SK-N-SH (cell line): ENCODE measurements at regions not wholly inside any gene's neighbourhood (a gene's known extent, or its start where the extent isn't known, plus 50 kb on each side); places are given as distances from the start of the nearest gene placed in this dataset.

ENCODE experiments used
- CTCF ChIA-PET: fragments of 300-600, 350-600 bp; formaldehyde crosslinking; extraction: SDS; loops from one replicate; lab custom pipeline; 2021; lab: Yijun Ruan, JAX
- POLR2A ChIA-PET: fragments of 350-600 bp; sonication (Branson Sonifier 250); formaldehyde crosslinking; extraction: SDS; loops from one replicate; lab custom pipeline; 2020; ENCODE audit warnings: antibody characterized with exemption, inconsistent platforms; lab: Yijun Ruan, JAX
- DNase-seq: peaks from one replicate; pipeline ENCODE4 v3.0.0; 2012
- H2AFZ ChIP-seq: fragments of 200-600 bp; sonication (generic); 2 replicates; pipeline ENCODE4 v1.8.1; 2016; ENCODE audit warnings: antibody characterized with exemption, mild to moderate bottlenecking, low read depth
- H3F3A ChIP-seq: fragments of 200-600 bp; sonication (generic); replicated peaks from 2 replicates; pipeline ENCODE3; 2016; ENCODE audit warnings: antibody characterized with exemption, mild to moderate bottlenecking; ENCODE audit not compliant: insufficient read depth
- H3K27ac ChIP-seq, 2 experiments: fragments of 200-500 bp in 1 of 2; fragments of 200-600 bp in 1 of 2; sonication (Bioruptor generic) in 1 of 2; sonication (generic), shearing (Covaris generic) in 1 of 2; 2 replicates each; pipeline versions ENCODE4 v1.5.1 to v1.6.1; 2014 to 2016; ENCODE audit warnings: low read depth in 2 of 2, inconsistent platforms in 1 of 2, low read length in 1 of 2, mild to moderate bottlenecking in 1 of 2, mixed read lengths in 1 of 2
- H3K27me3 ChIP-seq: fragments of 200-600 bp; sonication (generic), shearing (Covaris generic); 2 replicates; pipeline ENCODE4 v1.6.1; 2016; ENCODE audit warnings: mixed run types; ENCODE audit not compliant: insufficient read depth
- H3K36me3 ChIP-seq, 2 experiments: fragments of 200-500 bp in 1 of 2; fragments of 200-600 bp in 1 of 2; sonication (Bioruptor generic) in 1 of 2; sonication (generic) in 1 of 2; replicated peaks in 1 of 2; 2 replicates each; pipeline versions ENCODE3 to v1.5.1; 2014 to 2016; ENCODE audit warnings: low read length in 1 of 2, mild to moderate bottlenecking in 1 of 2; ENCODE audit not compliant: insufficient read depth in 2 of 2, control insufficient read depth in 1 of 2
- H3K4me1 ChIP-seq, 2 experiments: fragments of 200-500 bp in 1 of 2; fragments of 200-600 bp in 1 of 2; sonication (Bioruptor generic) in 1 of 2; sonication (generic), shearing (Covaris generic) in 1 of 2; 2 replicates each; pipeline versions ENCODE4 v1.5.1 to v1.6.1; 2014 to 2016; ENCODE audit warnings: low read depth in 1 of 2, low read length in 1 of 2, mixed run types in 1 of 2; ENCODE audit not compliant: insufficient read depth in 2 of 2, control insufficient read depth in 1 of 2
- H3K4me2 ChIP-seq: fragments of 200-600 bp; sonication (generic), shearing (Covaris generic); 2 replicates; pipeline ENCODE4 v1.6.1; 2017; ENCODE audit warnings: mixed run types
- H3K4me3 ChIP-seq, 2 experiments: fragments of 200-500 bp in 1 of 2; fragments of 200-600 bp in 1 of 2; sonication (Bioruptor generic) in 1 of 2; sonication (generic), shearing (Covaris generic) in 1 of 2; 2 replicates each; pipeline versions ENCODE4 v1.5.1 to v1.8.1; 2014 to 2016; ENCODE audit warnings: low read depth in 2 of 2, inconsistent platforms in 1 of 2, low read length in 1 of 2, mild to moderate bottlenecking in 1 of 2, mixed read lengths in 1 of 2, moderate library complexity in 1 of 2
- H3K79me2 ChIP-seq: fragments of 200-600 bp; sonication (generic); 2 replicates; pipeline ENCODE4 v1.8.1; 2017; ENCODE audit warnings: mild to moderate bottlenecking; ENCODE audit not compliant: insufficient read depth
- H3K9ac ChIP-seq: fragments of 200-600 bp; sonication (generic); 2 replicates; pipeline ENCODE4 v1.6.1; 2017; ENCODE audit warnings: mixed run types
- H3K9me2 ChIP-seq: fragments of 200-600 bp; sonication (generic); 2 replicates; pipeline ENCODE4 v1.6.1; 2017; ENCODE audit warnings: mixed run types
- H3K9me3 ChIP-seq: fragments of 200-600 bp; sonication (generic); 2 replicates; pipeline ENCODE4 v1.6.1; 2017; ENCODE audit warnings: mixed run types, mild to moderate bottlenecking, moderate library complexity
- H4K20me1 ChIP-seq: fragments of 200-600 bp; sonication (generic); 2 replicates; pipeline ENCODE4 v1.6.1; 2017; ENCODE audit warnings: mild to moderate bottlenecking, mixed run types; ENCODE audit not compliant: insufficient read depth
- IRF3 ChIP-seq: fragments of 150-350 bp; IDR thresholded peaks from 2 replicates; pipeline ENCODE4 v1.6.1; 2016; ENCODE audit warnings: mild to moderate bottlenecking, low read depth, low read length
- MAX ChIP-seq: IDR thresholded peaks from 2 replicates; pipeline ENCODE4 v1.4.0; 2012; ENCODE audit warnings: low read depth
- NFIC ChIP-seq: IDR thresholded peaks from 2 replicates; pipeline ENCODE4 v1.4.0; 2012; ENCODE audit warnings: borderline replicate concordance
- POLR2AphosphoS5 ChIP-seq: IDR thresholded peaks from 2 replicates; pipeline ENCODE4 v1.6.1; 2012; ENCODE audit warnings: low read depth, low read length
- RAD21 ChIP-seq: IDR thresholded peaks from 2 replicates; pipeline ENCODE4 v1.6.1; 2012; ENCODE audit warnings: mild to moderate bottlenecking, low read length
- RCOR1 ChIP-seq: fragments of 150-350 bp; IDR thresholded peaks from 2 replicates; pipeline ENCODE4 v1.6.1; 2017; ENCODE audit warnings: antibody characterized with exemption, low read length
- TAF1 ChIP-seq: IDR thresholded peaks from 2 replicates; pipeline ENCODE4 v1.6.1; 2012; ENCODE audit warnings: low read depth, mild to moderate bottlenecking, low read length, moderate library complexity, borderline replicate concordance
- WGBS: methylation state at CpG from one replicate; pipeline ENCODE4 v1.1.6; 2017; ENCODE audit warnings: low lambda C conversion rate; 5-methylcytosine and 5-hydroxymethylcytosine counted together
- TF ChIP-seq, protein P1 (sequence below): IDR thresholded peaks from 2 replicates; pipeline ENCODE4 v1.6.1; 2012; ENCODE audit warnings: mild to moderate bottlenecking, low read depth, low read length, moderate library complexity

DNA sequence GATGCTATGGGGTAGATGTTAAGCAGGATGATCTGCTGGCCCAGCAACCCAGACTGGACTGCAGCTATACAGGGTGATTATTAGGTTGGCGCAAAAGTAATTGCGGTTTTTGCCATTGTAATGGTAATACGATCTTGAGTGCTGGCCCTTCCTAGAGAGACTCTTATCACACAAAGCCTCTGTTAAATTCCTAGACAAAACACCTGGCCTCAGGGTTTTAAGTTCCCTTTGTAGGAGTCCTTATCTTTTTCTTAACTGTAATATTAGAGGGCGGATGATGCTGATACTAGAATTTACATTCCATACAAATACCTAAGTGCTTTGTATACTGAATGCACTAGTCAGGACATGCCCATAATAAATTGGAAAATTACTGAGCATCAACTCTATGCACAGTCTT is 222.2 kb downstream of the NDUFS4 start:
- no peak for DNase-seq
- Histone ChIP-seq H3K9ac (no peak overlapping the region), H3K27me3 (no peaks in the 10 kb centered on the region), H3F3A (peaks cover 6% of the 10 kb centered on the region), H4K20me1 (no peaks in the 10 kb centered on the region), H3K4me3 (no peak overlapping the region), H3K36me3 (no peaks in the 10 kb centered on the region), H2AFZ (no peak overlapping the region), H3K9me2 (no peaks in the 10 kb centered on the region), H3K79me2 (no peaks in the 10 kb centered on the region), H3K4me2 (no peak overlapping the region), H3K9me3 (no peaks in the 10 kb centered on the region), H3K4me1 (peaks cover 3 to 21% of the 10 kb centered on the region in 2 experiments; a peak in 2 of 4 replicates), H3K27ac (no peak overlapping the region)
- POLR2A ChIA-PET = no interaction called here
- CTCF ChIA-PET = no interaction called here
- TF ChIP-seq IRF3 (no peak), POLR2AphosphoS5 (no peak), RCOR1 (no peak)
- 78% methylated on average over 2 of the region's 4 CpGs for WGBS

GRCh38 chr5:53783624-53784228 is 223.3 kb downstream of the NDUFS4 start:
- POLR2A ChIA-PET = no interaction called here
- H3K4me1 ChIP-seq = peaks cover 3 to 20% of the 10 kb centered on the region in 2 experiments; a peak in 2 of 4 replicates
- no peak overlapping the region for H3K4me3 ChIP-seq
- DNase-seq = no peak
- no peak overlapping the region for H3K4me2 ChIP-seq
- no peak overlapping the region for H3K9ac ChIP-seq
- no peaks in the 10 kb centered on the region for H3K27me3 ChIP-seq
- TF ChIP-seq IRF3 (no peak), NFIC (no peak), MAX (no peak), RAD21 (no peak), TAF1 (no peak)
- TF ChIP-seq, protein P1, sequence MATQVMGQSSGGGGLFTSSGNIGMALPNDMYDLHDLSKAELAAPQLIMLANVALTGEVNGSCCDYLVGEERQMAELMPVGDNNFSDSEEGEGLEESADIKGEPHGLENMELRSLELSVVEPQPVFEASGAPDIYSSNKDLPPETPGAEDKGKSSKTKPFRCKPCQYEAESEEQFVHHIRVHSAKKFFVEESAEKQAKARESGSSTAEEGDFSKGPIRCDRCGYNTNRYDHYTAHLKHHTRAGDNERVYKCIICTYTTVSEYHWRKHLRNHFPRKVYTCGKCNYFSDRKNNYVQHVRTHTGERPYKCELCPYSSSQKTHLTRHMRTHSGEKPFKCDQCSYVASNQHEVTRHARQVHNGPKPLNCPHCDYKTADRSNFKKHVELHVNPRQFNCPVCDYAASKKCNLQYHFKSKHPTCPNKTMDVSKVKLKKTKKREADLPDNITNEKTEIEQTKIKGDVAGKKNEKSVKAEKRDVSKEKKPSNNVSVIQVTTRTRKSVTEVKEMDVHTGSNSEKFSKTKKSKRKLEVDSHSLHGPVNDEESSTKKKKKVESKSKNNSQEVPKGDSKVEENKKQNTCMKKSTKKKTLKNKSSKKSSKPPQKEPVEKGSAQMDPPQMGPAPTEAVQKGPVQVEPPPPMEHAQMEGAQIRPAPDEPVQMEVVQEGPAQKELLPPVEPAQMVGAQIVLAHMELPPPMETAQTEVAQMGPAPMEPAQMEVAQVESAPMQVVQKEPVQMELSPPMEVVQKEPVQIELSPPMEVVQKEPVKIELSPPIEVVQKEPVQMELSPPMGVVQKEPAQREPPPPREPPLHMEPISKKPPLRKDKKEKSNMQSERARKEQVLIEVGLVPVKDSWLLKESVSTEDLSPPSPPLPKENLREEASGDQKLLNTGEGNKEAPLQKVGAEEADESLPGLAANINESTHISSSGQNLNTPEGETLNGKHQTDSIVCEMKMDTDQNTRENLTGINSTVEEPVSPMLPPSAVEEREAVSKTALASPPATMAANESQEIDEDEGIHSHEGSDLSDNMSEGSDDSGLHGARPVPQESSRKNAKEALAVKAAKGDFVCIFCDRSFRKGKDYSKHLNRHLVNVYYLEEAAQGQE = no peak
- CTCF ChIA-PET = interaction anchor here (0.7 kb wide), 1 partner anchor 307 kb away, joined by 3 read pairs; no protein-coding TSS in a partner anchor
- 74% methylated on average over 9 of the region's 11 CpGs for WGBS
- no peak overlapping the region for H3K27ac ChIP-seq
- H4K20me1 ChIP-seq = no peaks in the 10 kb centered on the region
- H3F3A ChIP-seq = peaks cover 6% of the 10 kb centered on the region
- no peaks in the 10 kb centered on the region for H3K9me3 ChIP-seq
- no peaks in the 10 kb centered on the region for H3K9me2 ChIP-seq
- H3K36me3 ChIP-seq = no peaks in the 10 kb centered on the region
- H3K79me2 ChIP-seq = no peaks in the 10 kb centered on the region
- no peak overlapping the region for H2AFZ ChIP-seq
